OCI-M2 (cell line): ENCODE measurements at regions not wholly inside any gene's neighbourhood (a gene's known extent, or its start where the extent isn't known, plus 50 kb on each side); places are given as distances from the start of the nearest gene placed in this dataset.

ENCODE experiments used
- DNase-seq: peaks from one replicate; lab custom pipeline; 2025; ENCODE audit not compliant: unreplicated experiment; lab: John Stamatoyannopoulos, UW

GRCh38 chr3:35320646-35321407 is 318.5 kb upstream of the ARPP21 start:
- no peak for DNase-seq

DNA sequence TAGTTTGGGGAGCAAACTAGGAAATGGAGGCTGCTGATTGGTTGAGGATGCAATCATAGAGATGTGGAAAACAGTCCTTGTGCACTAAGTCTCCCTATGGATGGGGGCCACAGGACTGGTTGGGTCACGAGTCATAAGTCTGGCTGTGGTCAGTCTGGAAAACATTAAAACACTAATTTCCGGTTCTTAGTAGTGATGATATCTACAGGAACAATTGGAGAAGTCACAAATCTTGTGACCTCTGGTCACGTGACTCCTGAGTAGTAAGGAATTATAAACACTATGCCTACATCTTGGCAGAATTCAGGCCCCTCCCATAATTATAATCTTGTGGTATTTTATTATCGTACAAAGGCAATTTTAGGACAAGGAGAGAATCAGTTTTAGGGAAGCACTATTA is 317.3 kb upstream of the ARPP21 start:
- DNase-seq, result no peak

GRCh38 chr3:35335703-35336102 is 303.6 kb upstream of the ARPP21 start:
- no peak for DNase-seq

DNA sequence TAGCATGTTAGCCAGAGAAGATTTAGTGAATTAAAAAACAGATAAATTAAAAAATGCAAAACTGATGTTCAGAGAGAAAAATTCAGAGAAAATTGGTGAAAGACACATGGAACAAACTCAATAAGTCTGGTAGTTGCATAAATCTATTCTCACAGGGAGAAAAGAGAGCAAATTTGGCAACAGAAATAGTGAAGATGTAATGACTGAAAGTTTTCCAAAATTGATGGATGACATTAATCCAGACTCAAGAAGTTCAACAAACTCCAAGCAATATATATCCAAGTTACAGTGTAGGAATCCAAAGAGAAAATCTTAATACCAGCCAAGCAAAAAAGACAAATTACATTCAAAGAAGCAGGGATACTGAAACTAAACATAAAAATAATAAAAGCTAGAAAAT is 302.7 kb upstream of the ARPP21 start:
- DNase-seq, result no peak

GRCh38 chr3:35338186-35338585 is 301.1 kb upstream of the ARPP21 start:
- no peak for DNase-seq

- DNase-seq, result no peak
These were observed 259.1 kb upstream of the ARPP21 start for GRCh38 chr3:35380196-35380595.

DNA sequence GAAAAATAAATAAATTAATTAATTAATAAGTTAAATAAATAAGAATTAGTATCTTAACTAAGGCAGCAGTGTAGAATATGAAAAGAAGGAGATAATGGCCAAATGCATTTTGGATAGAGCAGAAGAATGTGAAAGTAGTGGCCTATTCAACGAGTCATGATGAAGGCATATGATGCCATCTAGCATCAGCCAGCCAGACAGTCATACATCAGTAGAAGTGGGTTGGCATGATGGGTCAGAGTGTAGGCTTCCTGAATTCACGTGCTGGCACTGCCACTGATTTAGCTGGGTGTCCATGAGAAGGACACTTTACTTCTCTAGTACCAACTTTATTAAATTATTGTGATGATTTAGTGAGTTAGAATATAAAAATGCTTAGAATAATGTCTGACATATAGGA is 256.1 kb upstream of the ARPP21 start:
- DNase-seq, result no peak

DNA sequence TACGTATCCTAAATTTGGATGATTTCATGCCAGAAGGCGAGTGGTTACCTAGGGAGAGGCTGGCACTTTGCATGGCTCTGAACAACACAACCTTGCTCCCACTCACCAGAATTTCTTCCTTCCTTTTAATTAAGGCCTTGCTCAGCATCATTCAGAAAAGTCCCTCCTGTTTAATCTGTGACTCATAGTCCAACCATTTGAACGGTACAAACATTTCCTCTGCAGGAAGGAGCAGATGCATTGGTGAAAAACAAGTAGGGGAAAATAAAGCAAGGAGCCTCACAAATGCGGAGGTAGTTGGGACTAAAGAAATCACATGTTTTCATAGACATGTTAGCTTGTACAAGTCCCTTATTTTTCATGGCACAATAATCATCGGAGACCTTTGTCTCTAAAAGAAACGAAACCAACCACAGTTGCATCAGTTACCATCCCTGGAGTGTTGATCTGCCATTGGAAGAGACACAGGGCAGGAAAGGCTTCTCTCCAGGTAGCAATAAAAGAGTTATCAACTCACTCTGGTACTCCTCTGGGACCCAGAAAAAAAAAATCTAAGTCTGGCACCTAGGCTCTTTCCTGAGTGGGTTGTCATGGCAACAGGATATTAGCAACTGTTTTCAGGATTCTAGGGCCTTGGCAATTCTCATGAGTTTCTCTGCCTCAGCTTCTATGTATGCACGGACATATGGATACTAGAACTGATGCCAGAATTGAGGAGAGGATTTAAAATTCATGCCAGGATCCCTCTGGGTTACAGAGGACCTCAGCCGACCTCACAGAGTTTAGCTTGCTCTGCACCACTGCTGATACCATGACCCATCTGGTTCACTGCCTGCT is 255.4 kb upstream of the ARPP21 start:
- no peak for DNase-seq

GRCh38 chr3:35385271-35385670 is 254.1 kb upstream of the ARPP21 start:
- no peak for DNase-seq

DNA sequence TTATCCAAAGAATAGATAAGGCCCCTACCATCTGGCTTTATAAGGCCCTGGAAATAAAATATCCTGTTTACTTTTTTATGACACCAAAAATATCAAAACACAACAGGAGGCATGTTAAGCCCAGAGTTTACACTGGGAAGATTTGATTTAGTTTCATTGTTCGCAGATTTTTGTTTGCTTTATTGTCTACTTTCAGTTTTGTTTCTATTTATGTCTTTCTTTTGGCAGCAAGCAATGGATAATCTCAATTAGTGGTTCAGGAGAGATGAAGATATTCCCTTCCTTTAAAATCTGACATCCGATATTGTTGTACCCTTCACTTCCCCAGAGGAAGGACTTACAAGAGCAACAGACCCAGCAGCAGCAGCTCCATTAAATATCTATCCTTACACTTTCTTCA is 249.4 kb upstream of the ARPP21 start:
- DNase-seq, result no peak

DNA sequence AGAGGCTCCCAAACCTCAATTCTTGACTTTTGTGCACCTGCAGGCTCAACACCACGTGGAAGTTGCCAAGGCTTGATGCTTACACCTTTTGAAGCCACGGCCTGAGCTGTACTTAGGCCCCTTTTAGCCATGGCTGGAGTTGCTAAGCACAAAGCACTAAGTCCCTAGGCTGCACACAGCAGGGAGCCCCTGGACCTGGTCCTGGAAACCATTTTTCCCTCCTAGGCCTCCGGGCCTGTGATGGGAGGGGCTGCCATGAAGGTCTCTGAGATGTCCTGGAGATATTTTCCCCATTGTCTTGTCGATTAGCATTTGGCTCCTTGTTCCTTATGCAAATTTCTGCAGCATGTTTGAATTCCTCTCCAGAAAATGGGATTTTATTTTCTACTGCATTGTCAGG is 247.1 kb upstream of the ARPP21 start:
- DNase-seq, result no peak

GRCh38 chr3:35393901-35394799 is 245.2 kb upstream of the ARPP21 start:
- no peak for DNase-seq

- no peak for DNase-seq
These were observed 244.4 kb upstream of the ARPP21 start for GRCh38 chr3:35394905-35395304.

GRCh38 chr3:35401671-35402070 is 237.7 kb upstream of the ARPP21 start:
- DNase-seq, result no peak

- DNase-seq, result no peak
These were observed 234.8 kb upstream of the ARPP21 start for GRCh38 chr3:35404571-35404970.

GRCh38 chr3:35408882-35409281 is 230.4 kb upstream of the ARPP21 start:
- DNase-seq, result no peak

- no peak for DNase-seq
These were observed 229.3 kb upstream of the ARPP21 start for GRCh38 chr3:35409991-35410390.

- DNase-seq, result no peak
These were observed 225.8 kb upstream of the ARPP21 start for GRCh38 chr3:35413483-35413882.

DNA sequence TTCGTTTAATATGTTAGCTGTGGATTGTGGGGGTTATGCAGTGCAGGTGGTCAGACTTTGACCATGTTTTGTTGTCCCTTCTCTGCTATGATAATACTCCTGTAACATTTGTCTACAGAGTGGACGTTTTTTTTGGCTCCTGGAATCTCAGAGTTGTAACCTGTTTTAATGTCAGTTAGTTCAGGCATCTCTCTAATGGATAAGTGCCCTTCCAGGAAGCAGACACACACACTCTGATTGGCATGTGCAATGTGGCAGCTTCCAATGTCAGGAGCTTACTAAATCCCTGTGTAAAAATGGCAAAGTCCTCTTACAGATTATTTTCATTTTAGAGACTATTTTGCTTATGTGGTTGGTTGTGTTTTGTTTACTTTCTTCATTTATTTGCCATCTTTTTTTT is 222.2 kb upstream of the ARPP21 start:
- no peak for DNase-seq

DNA sequence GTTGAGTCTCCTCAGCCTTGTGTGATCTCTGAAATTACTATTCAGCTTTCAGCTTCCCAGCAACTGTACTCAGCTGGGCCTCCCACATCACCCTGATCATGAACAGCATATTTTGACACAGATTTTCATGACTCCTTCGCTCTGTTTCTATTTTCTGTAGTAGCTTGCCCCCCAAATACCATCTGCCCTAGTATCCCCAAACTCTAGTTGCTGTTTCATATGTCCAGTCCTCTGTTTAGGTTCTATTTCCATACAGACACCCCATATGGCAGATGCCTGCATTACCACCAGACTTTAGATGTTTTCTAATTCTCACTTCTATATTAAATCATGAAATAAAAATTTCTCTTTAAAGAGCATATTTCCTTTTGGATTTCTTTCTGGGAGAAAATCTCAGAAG is 217.2 kb upstream of the ARPP21 start:
- no peak for DNase-seq

DNA sequence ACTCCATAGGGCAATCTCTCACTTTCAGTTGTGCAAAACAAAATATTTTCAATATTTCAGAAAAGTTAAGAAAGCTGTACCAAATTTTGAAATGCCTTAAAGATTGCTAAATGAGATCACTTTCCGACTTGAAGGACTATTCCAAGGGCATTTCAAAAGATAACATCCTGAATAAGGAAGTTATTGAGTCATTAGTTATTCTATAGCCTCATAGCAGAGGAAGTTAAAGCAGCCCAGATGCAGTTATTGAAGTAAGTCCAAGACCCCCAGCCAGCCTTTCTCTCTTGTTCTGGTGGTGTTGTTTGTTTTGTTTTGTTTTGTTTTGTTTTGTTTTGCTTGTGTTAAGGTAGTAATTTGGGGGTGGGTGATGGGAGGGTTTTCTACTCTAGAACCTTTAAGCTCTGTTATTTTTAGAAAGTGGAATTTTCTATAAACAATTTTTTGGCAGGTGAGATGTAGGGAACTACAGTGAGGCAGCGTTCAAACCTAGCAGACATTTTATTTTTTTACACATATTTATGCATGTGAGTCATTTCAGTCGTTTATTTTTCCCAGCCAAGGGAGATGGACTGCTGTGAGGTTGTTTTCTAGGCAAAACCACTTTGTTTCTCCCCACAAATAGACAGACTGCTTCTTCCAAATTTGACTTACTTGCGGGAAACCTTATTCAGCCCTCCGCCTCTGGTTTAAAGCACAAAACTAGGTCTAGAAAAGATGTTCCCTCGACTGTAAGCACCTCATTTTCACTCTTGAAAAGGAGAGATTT is 216.3 kb upstream of the ARPP21 start:
- DNase-seq, result no peak
